ENCODE measurements at regions not wholly inside any gene's neighbourhood (a gene's known extent, or its start where the extent isn't known, plus 50 kb on each side); places are given as distances from the start of the nearest gene placed in this dataset.

GRCh38 chr22:49427341-49427740, 400.3 kb downstream of the BRD1 start:
- H3K27me3 ChIP-seq (ENCODE audit: control insufficient read depth in 2 of 2, insufficient read depth in 2 of 2, low read length in 2 of 2) = no peaks in the 10 kb centered on the region

GRCh38 chr22:49426618-49427266, 400.9 kb downstream of the BRD1 start:
- H3K36me3 ChIP-seq (ENCODE audit: control insufficient read depth in 2 of 2, insufficient read depth in 2 of 2, low read length in 2 of 2) = no peaks in the 10 kb centered on the region
- H3K9ac ChIP-seq (ENCODE audit: low read depth in 1 of 2, low read length in 2 of 2) = no peak overlapping the region
- no peaks in the 10 kb centered on the region for H3K27me3 ChIP-seq (ENCODE audit: control insufficient read depth in 2 of 2, insufficient read depth in 2 of 2, low read length in 2 of 2)
- H3K4me3 ChIP-seq (ENCODE audit: low read length in 2 of 2) = no peak overlapping the region
- no peaks in the 10 kb centered on the region for H3K4me1 ChIP-seq (ENCODE audit: control insufficient read depth in 2 of 2, insufficient read depth in 2 of 2, low read length in 2 of 2)
- H3K9me3 ChIP-seq (ENCODE audit: control insufficient read depth in 2 of 2, low read length in 2 of 2) = no peaks in the 10 kb centered on the region
- no peak overlapping the region for H3K27ac ChIP-seq (ENCODE audit: low read depth in 2 of 2, low read length in 2 of 2)

More at GRCh38 chr22:49427341-49427740, 400.3 kb downstream of the BRD1 start:
- Histone ChIP-seq H3K9me3 (ENCODE audit: control insufficient read depth in 2 of 2, low read length in 2 of 2) (no peaks in the 10 kb centered on the region), H3K27ac (ENCODE audit: low read depth in 2 of 2, low read length in 2 of 2) (no peak overlapping the region), H3K9ac (ENCODE audit: low read depth in 1 of 2, low read length in 2 of 2) (no peak overlapping the region), H3K4me1 (ENCODE audit: control insufficient read depth in 2 of 2, insufficient read depth in 2 of 2, low read length in 2 of 2) (no peaks in the 10 kb centered on the region), H3K36me3 (ENCODE audit: control insufficient read depth in 2 of 2, insufficient read depth in 2 of 2, low read length in 2 of 2) (no peaks in the 10 kb centered on the region), H3K4me3 (ENCODE audit: low read length in 2 of 2) (no peak overlapping the region)

GRCh38 chr22:49426098-49426497, 401.6 kb downstream of the BRD1 start:
- Histone ChIP-seq H3K4me3 (ENCODE audit: low read length in 2 of 2) (no peak overlapping the region), H3K27me3 (ENCODE audit: control insufficient read depth in 2 of 2, insufficient read depth in 2 of 2, low read length in 2 of 2) (no peaks in the 10 kb centered on the region), H3K27ac (ENCODE audit: low read depth in 2 of 2, low read length in 2 of 2) (no peak overlapping the region), H3K9ac (ENCODE audit: low read depth in 1 of 2, low read length in 2 of 2) (no peak overlapping the region), H3K4me1 (ENCODE audit: control insufficient read depth in 2 of 2, insufficient read depth in 2 of 2, low read length in 2 of 2) (no peaks in the 10 kb centered on the region), H3K9me3 (ENCODE audit: control insufficient read depth in 2 of 2, low read length in 2 of 2) (no peaks in the 10 kb centered on the region), H3K36me3 (ENCODE audit: control insufficient read depth in 2 of 2, insufficient read depth in 2 of 2, low read length in 2 of 2) (no peaks in the 10 kb centered on the region)

- Histone ChIP-seq H3K27me3 (ENCODE audit: control insufficient read depth in 2 of 2, insufficient read depth in 2 of 2, low read length in 2 of 2) (no peaks in the 10 kb centered on the region), H3K9ac (ENCODE audit: low read depth in 1 of 2, low read length in 2 of 2) (no peak overlapping the region), H3K4me3 (ENCODE audit: low read length in 2 of 2) (no peak overlapping the region), H3K4me1 (ENCODE audit: control insufficient read depth in 2 of 2, insufficient read depth in 2 of 2, low read length in 2 of 2) (no peaks in the 10 kb centered on the region), H3K27ac (ENCODE audit: low read depth in 2 of 2, low read length in 2 of 2) (no peak overlapping the region), H3K9me3 (ENCODE audit: control insufficient read depth in 2 of 2, low read length in 2 of 2) (no peaks in the 10 kb centered on the region), H3K36me3 (ENCODE audit: control insufficient read depth in 2 of 2, insufficient read depth in 2 of 2, low read length in 2 of 2) (no peaks in the 10 kb centered on the region)
Measured at GRCh38 chr22:49425356-49425755, 402.3 kb downstream of the BRD1 start.

- no peaks in the 10 kb centered on the region for H3K4me1 ChIP-seq (ENCODE audit: control insufficient read depth in 2 of 2, insufficient read depth in 2 of 2, low read length in 2 of 2)
- no peak overlapping the region for H3K27ac ChIP-seq (ENCODE audit: low read depth in 2 of 2, low read length in 2 of 2)
- no peaks in the 10 kb centered on the region for H3K9me3 ChIP-seq (ENCODE audit: control insufficient read depth in 2 of 2, low read length in 2 of 2)
- H3K27me3 ChIP-seq (ENCODE audit: control insufficient read depth in 2 of 2, insufficient read depth in 2 of 2, low read length in 2 of 2) = no peaks in the 10 kb centered on the region
- no peak overlapping the region for H3K9ac ChIP-seq (ENCODE audit: low read depth in 1 of 2, low read length in 2 of 2)
- H3K36me3 ChIP-seq (ENCODE audit: control insufficient read depth in 2 of 2, insufficient read depth in 2 of 2, low read length in 2 of 2) = no peaks in the 10 kb centered on the region
- no peak overlapping the region for H3K4me3 ChIP-seq (ENCODE audit: low read length in 2 of 2)
Measured at GRCh38 chr22:49424893-49425270, 402.8 kb downstream of the BRD1 start.

- no peak overlapping the region for H3K27ac ChIP-seq (ENCODE audit: low read depth in 2 of 2, low read length in 2 of 2)
- no peaks in the 10 kb centered on the region for H3K9me3 ChIP-seq (ENCODE audit: control insufficient read depth in 2 of 2, low read length in 2 of 2)
- no peaks in the 10 kb centered on the region for H3K4me1 ChIP-seq (ENCODE audit: control insufficient read depth in 2 of 2, insufficient read depth in 2 of 2, low read length in 2 of 2)
- no peaks in the 10 kb centered on the region for H3K27me3 ChIP-seq (ENCODE audit: control insufficient read depth in 2 of 2, insufficient read depth in 2 of 2, low read length in 2 of 2)
- no peak overlapping the region for H3K4me3 ChIP-seq (ENCODE audit: low read length in 2 of 2)
- H3K9ac ChIP-seq (ENCODE audit: low read depth in 1 of 2, low read length in 2 of 2) = no peak overlapping the region
- H3K36me3 ChIP-seq (ENCODE audit: control insufficient read depth in 2 of 2, insufficient read depth in 2 of 2, low read length in 2 of 2) = no peaks in the 10 kb centered on the region
Measured at GRCh38 chr22:49423125-49423650, 404.5 kb downstream of the BRD1 start.

- H3K4me1 ChIP-seq (ENCODE audit: control insufficient read depth in 2 of 2, insufficient read depth in 2 of 2, low read length in 2 of 2) = no peaks in the 10 kb centered on the region
- H3K9ac ChIP-seq (ENCODE audit: low read depth in 1 of 2, low read length in 2 of 2) = no peak overlapping the region
- H3K9me3 ChIP-seq (ENCODE audit: control insufficient read depth in 2 of 2, low read length in 2 of 2) = no peaks in the 10 kb centered on the region
- no peaks in the 10 kb centered on the region for H3K36me3 ChIP-seq (ENCODE audit: control insufficient read depth in 2 of 2, insufficient read depth in 2 of 2, low read length in 2 of 2)
- no peak overlapping the region for H3K27ac ChIP-seq (ENCODE audit: low read depth in 2 of 2, low read length in 2 of 2)
- H3K27me3 ChIP-seq (ENCODE audit: control insufficient read depth in 2 of 2, insufficient read depth in 2 of 2, low read length in 2 of 2) = no peaks in the 10 kb centered on the region
- no peak overlapping the region for H3K4me3 ChIP-seq (ENCODE audit: low read length in 2 of 2)
Measured at GRCh38 chr22:49422701-49423100, 405.0 kb downstream of the BRD1 start.

GRCh38 chr22:49420651-49421050, 407.0 kb downstream of the BRD1 start:
- no peaks in the 10 kb centered on the region for H3K4me1 ChIP-seq (ENCODE audit: control insufficient read depth in 2 of 2, insufficient read depth in 2 of 2, low read length in 2 of 2)
- no peaks in the 10 kb centered on the region for H3K27me3 ChIP-seq (ENCODE audit: control insufficient read depth in 2 of 2, insufficient read depth in 2 of 2, low read length in 2 of 2)
- no peaks in the 10 kb centered on the region for H3K36me3 ChIP-seq (ENCODE audit: control insufficient read depth in 2 of 2, insufficient read depth in 2 of 2, low read length in 2 of 2)
- no peaks in the 10 kb centered on the region for H3K9me3 ChIP-seq (ENCODE audit: control insufficient read depth in 2 of 2, low read length in 2 of 2)
- H3K4me3 ChIP-seq (ENCODE audit: low read length in 2 of 2) = no peak overlapping the region
- no peak overlapping the region for H3K9ac ChIP-seq (ENCODE audit: low read depth in 1 of 2, low read length in 2 of 2)
- H3K27ac ChIP-seq (ENCODE audit: low read depth in 2 of 2, low read length in 2 of 2) = no peak overlapping the region

- Histone ChIP-seq H3K36me3 (ENCODE audit: control insufficient read depth in 2 of 2, insufficient read depth in 2 of 2, low read length in 2 of 2) (no peaks in the 10 kb centered on the region), H3K9ac (ENCODE audit: low read depth in 1 of 2, low read length in 2 of 2) (no peak overlapping the region), H3K9me3 (ENCODE audit: control insufficient read depth in 2 of 2, low read length in 2 of 2) (no peaks in the 10 kb centered on the region), H3K4me3 (ENCODE audit: low read length in 2 of 2) (no peak overlapping the region), H3K27me3 (ENCODE audit: control insufficient read depth in 2 of 2, insufficient read depth in 2 of 2, low read length in 2 of 2) (no peaks in the 10 kb centered on the region), H3K4me1 (ENCODE audit: control insufficient read depth in 2 of 2, insufficient read depth in 2 of 2, low read length in 2 of 2) (no peaks in the 10 kb centered on the region), H3K27ac (ENCODE audit: low read depth in 2 of 2, low read length in 2 of 2) (no peak overlapping the region)
Measured at GRCh38 chr22:49419661-49420060, 408.0 kb downstream of the BRD1 start.

- Histone ChIP-seq H3K27me3 (ENCODE audit: control insufficient read depth in 2 of 2, insufficient read depth in 2 of 2, low read length in 2 of 2) (no peaks in the 10 kb centered on the region), H3K27ac (ENCODE audit: low read depth in 2 of 2, low read length in 2 of 2) (no peak overlapping the region), H3K4me1 (ENCODE audit: control insufficient read depth in 2 of 2, insufficient read depth in 2 of 2, low read length in 2 of 2) (no peaks in the 10 kb centered on the region), H3K9me3 (ENCODE audit: control insufficient read depth in 2 of 2, low read length in 2 of 2) (no peaks in the 10 kb centered on the region), H3K9ac (ENCODE audit: low read depth in 1 of 2, low read length in 2 of 2) (no peak overlapping the region), H3K36me3 (ENCODE audit: control insufficient read depth in 2 of 2, insufficient read depth in 2 of 2, low read length in 2 of 2) (no peaks in the 10 kb centered on the region), H3K4me3 (ENCODE audit: low read length in 2 of 2) (no peak overlapping the region)
Measured at GRCh38 chr22:49418943-49419342, 408.7 kb downstream of the BRD1 start.
